HG03108 (cell line): ENCODE measurements at regions not wholly inside any gene's neighbourhood (a gene's known extent, or its start where the extent isn't known, plus 50 kb on each side); places are given as distances from the start of the nearest gene placed in this dataset.
"Not testable (repeated sequence)": the region's sequence is repeated elsewhere in the genome, so short reads cannot be mapped to it uniquely, and the experiment has no call there.

Experiments used
- ATAC-seq: cut with Tn5 transposase; IDR thresholded peaks from one replicate; pipeline ENCODE4 v1.9.1; 2021; ENCODE audit warnings: moderate library complexity; ENCODE audit not compliant: unreplicated experiment

- no peak for ATAC-seq
These were observed 613.2 kb upstream of the KLF12 start for GRCh38 chr13:74747186-74747955.

- no peak for ATAC-seq
These were observed 609.8 kb upstream of the KLF12 start for GRCh38 chr13:74743992-74744391.

GRCh38 chr13:74741732-74742131 lies 607.5 kb upstream of the KLF12 start:
- no peak for ATAC-seq

- no peak for ATAC-seq
These were observed 598.7 kb upstream of the KLF12 start for GRCh38 chr13:74732736-74733385.

GRCh38 chr13:74731731-74732130 lies 597.5 kb upstream of the KLF12 start:
- no peak for ATAC-seq

- no peak for ATAC-seq
These were observed 596.5 kb upstream of the KLF12 start for GRCh38 chr13:74730556-74731331.

GRCh38 chr13:74726206-74726605 lies 592.0 kb upstream of the KLF12 start:
- ATAC-seq: no peak

- ATAC-seq: not testable (repeated sequence)
These were observed 584.1 kb upstream of the KLF12 start for GRCh38 chr13:74718232-74718842.

GRCh38 chr13:74715718-74716117 lies 581.5 kb upstream of the KLF12 start:
- ATAC-seq: no peak

- no peak for ATAC-seq
These were observed 575.8 kb upstream of the KLF12 start for GRCh38 chr13:74710006-74710405.

GRCh38 chr13:74709226-74709625 lies 575.0 kb upstream of the KLF12 start:
- ATAC-seq: no peak

GRCh38 chr13:74708629-74709028 lies 574.4 kb upstream of the KLF12 start:
- no peak for ATAC-seq

GRCh38 chr13:74707291-74707690 lies 573.1 kb upstream of the KLF12 start:
- ATAC-seq: no peak

- ATAC-seq: no peak
These were observed 572.6 kb upstream of the KLF12 start for GRCh38 chr13:74706801-74707200.

- ATAC-seq: no peak
These were observed 571.2 kb upstream of the KLF12 start for GRCh38 chr13:74705438-74705837.

- ATAC-seq: no peak
These were observed 569.7 kb upstream of the KLF12 start for GRCh38 chr13:74703855-74704387.

GRCh38 chr13:74696148-74696922 lies 562.1 kb upstream of the KLF12 start:
- no peak for ATAC-seq

GRCh38 chr13:74695021-74695800 lies 561.0 kb upstream of the KLF12 start:
- ATAC-seq: no peak

- ATAC-seq: no peak
These were observed 553.4 kb upstream of the KLF12 start for GRCh38 chr13:74687442-74688182.
